RWPE2 (cell line): ENCODE measurements at regions not wholly inside any gene's neighbourhood (a gene's known extent, or its start where the extent isn't known, plus 50 kb on each side); places are given as distances from the start of the nearest gene placed in this dataset.

ENCODE experiments used
- ATAC-seq: fragments of 200-7000 bp; cut with Tn5 transposase; 3 replicates; pipeline ENCODE4 v1.9.1; 2021; ENCODE audit warnings: low read depth
- DNase-seq: peaks from one replicate; pipeline ENCODE4 v3.0.0-alpha.2; 2020; ENCODE audit warnings: low spot score
- H3K27ac ChIP-seq: fragments of 450-650 bp; 2 replicates; pipeline ENCODE4 v1.5.1; 2017; ENCODE audit warnings: mild to moderate bottlenecking; ENCODE audit not compliant: poor library complexity, severe bottlenecking
- H3K27me3 ChIP-seq: fragments of 250-450 bp; sonication (Bioruptor Pico); 2 replicates; pipeline ENCODE4 v1.5.1; 2021; ENCODE audit warnings: mild to moderate bottlenecking, moderate library complexity; ENCODE audit not compliant: insufficient read depth, poor library complexity, severe bottlenecking
- H3K36me3 ChIP-seq: fragments of 250-450 bp; sonication (Bioruptor Pico); 2 replicates; pipeline ENCODE4 v1.5.1; 2020; ENCODE audit warnings: low read depth, mild to moderate bottlenecking, moderate library complexity
- H3K4me1 ChIP-seq: fragments of 250-450 bp; sonication (Bioruptor Pico); 2 replicates; pipeline ENCODE4 v1.5.1; 2021; ENCODE audit warnings: mild to moderate bottlenecking, moderate library complexity; ENCODE audit not compliant: insufficient read depth, poor library complexity, severe bottlenecking
- H3K4me3 ChIP-seq: fragments of 250-450 bp; sonication (Bioruptor Pico); 2 replicates; pipeline ENCODE4 v1.5.1; 2021; ENCODE audit warnings: mild to moderate bottlenecking, moderate library complexity; ENCODE audit not compliant: severe bottlenecking
- H3K9me3 ChIP-seq: fragments of 250-450 bp; sonication (Bioruptor Pico); 2 replicates; pipeline ENCODE4 v1.5.1; 2021; ENCODE audit warnings: mild to moderate bottlenecking, moderate library complexity; ENCODE audit not compliant: severe bottlenecking
- CTCF ChIP-seq: fragments of 450-650 bp; IDR thresholded peaks from one replicate; pipeline ENCODE4 v1.5.1; 2017; ENCODE audit warnings: mild to moderate bottlenecking, moderate library complexity; ENCODE audit not compliant: poor library complexity, severe bottlenecking

- no peaks in the 10 kb centered on the region for H3K4me1 ChIP-seq
- DNase-seq: no peak
Measured at GRCh38 chrX:142686653-142687283, 339.0 kb upstream of the SPANXN4 start.

GRCh38 chrX:142686206-142686605 lies 339.5 kb upstream of the SPANXN4 start:
- Histone ChIP-seq H3K27me3 (no peaks in the 10 kb centered on the region), H3K4me1 (no peaks in the 10 kb centered on the region), H3K36me3 (no peaks in the 10 kb centered on the region), H3K4me3 (no peak overlapping the region), H3K27ac (no peak overlapping the region), H3K9me3 (no peaks in the 10 kb centered on the region)
- ATAC-seq (no peak), DNase-seq (no peak)
- no peak for TF ChIP-seq CTCF

More at GRCh38 chrX:142686653-142687283, 339.0 kb upstream of the SPANXN4 start:
- no peak for TF ChIP-seq CTCF
- Histone ChIP-seq H3K27ac (no peak overlapping the region), H3K27me3 (no peaks in the 10 kb centered on the region), H3K9me3 (no peaks in the 10 kb centered on the region), H3K36me3 (no peaks in the 10 kb centered on the region), H3K4me3 (no peak overlapping the region)
- no peak for ATAC-seq

GRCh38 chrX:142680038-142680437 lies 345.7 kb upstream of the SPANXN4 start:
- H3K9me3 ChIP-seq: no peaks in the 10 kb centered on the region
- no peak for TF ChIP-seq CTCF
- no peak overlapping the region for H3K27ac ChIP-seq
- no peak for ATAC-seq
- H3K27me3 ChIP-seq: no peaks in the 10 kb centered on the region
- H3K4me3 ChIP-seq: no peak overlapping the region
- no peak for DNase-seq
- no peaks in the 10 kb centered on the region for H3K4me1 ChIP-seq
- H3K36me3 ChIP-seq: no peaks in the 10 kb centered on the region

GRCh38 chrX:142671036-142671435 lies 354.7 kb upstream of the SPANXN4 start:
- H3K4me1 ChIP-seq: no peaks in the 10 kb centered on the region
- no peak overlapping the region for H3K4me3 ChIP-seq
- ATAC-seq (no peak), DNase-seq (no peak)
- no peaks in the 10 kb centered on the region for H3K36me3 ChIP-seq
- H3K9me3 ChIP-seq: no peaks in the 10 kb centered on the region
- no peak for TF ChIP-seq CTCF
- no peaks in the 10 kb centered on the region for H3K27me3 ChIP-seq
- H3K27ac ChIP-seq: no peak overlapping the region

- Histone ChIP-seq H3K27ac (no peak overlapping the region), H3K4me1 (no peaks in the 10 kb centered on the region), H3K9me3 (no peaks in the 10 kb centered on the region), H3K4me3 (no peak overlapping the region), H3K36me3 (no peaks in the 10 kb centered on the region), H3K27me3 (no peaks in the 10 kb centered on the region)
- no peak for DNase-seq
- TF ChIP-seq CTCF: no peak
- ATAC-seq: no peak
Measured at GRCh38 chrX:142663330-142664095, 362.2 kb upstream of the SPANXN4 start.
